GM20000 (cell line): ENCODE measurements at regions not wholly inside any gene's neighbourhood (a gene's known extent, or its start where the extent isn't known, plus 50 kb on each side); places are given as distances from the start of the nearest gene placed in this dataset.

Source experiments
- DNase-seq: peaks from one replicate; pipeline ENCODE4 v3.0.0; 2012; ENCODE audit warnings: low spot score
- CTCF ChIP-seq: IDR thresholded peaks from 2 replicates; pipeline ENCODE4 v1.5.1; 2012; ENCODE audit warnings: mild to moderate bottlenecking, control low read depth; ENCODE audit errors: extremely low read depth, missing control alignments

- no peak for TF ChIP-seq CTCF
- peak; percentile 8 for DNase-seq
Measured at GRCh38 chr3:31002730-31003129, 108.3 kb upstream of the GADL1 start.

- DNase-seq, result no peak
- no peak for TF ChIP-seq CTCF
Measured at GRCh38 chr3:31004025-31004678, 109.7 kb upstream of the GADL1 start.

- no peak for DNase-seq
- no peak for TF ChIP-seq CTCF
Measured at GRCh38 chr3:31008994-31009393, 114.5 kb upstream of the GADL1 start.

- DNase-seq, result no peak
- TF ChIP-seq CTCF, result no peak
Measured at GRCh38 chr3:31009881-31010280, 115.4 kb upstream of the GADL1 start.

- no peak for DNase-seq
- no peak for TF ChIP-seq CTCF
Measured at GRCh38 chr3:31010491-31010890, 116.0 kb upstream of the GADL1 start.

- no peak for TF ChIP-seq CTCF
- no peak for DNase-seq
Measured at GRCh38 chr3:31011380-31011779, 116.9 kb upstream of the GADL1 start.

- DNase-seq, result no peak
- TF ChIP-seq CTCF, result no peak
Measured at GRCh38 chr3:31013090-31013489, 118.6 kb upstream of the GADL1 start.
